ENCODE measurements at regions not wholly inside any gene's neighbourhood (a gene's known extent, or its start where the extent isn't known, plus 50 kb on each side); places are given as distances from the start of the nearest gene placed in this dataset.

GRCh38 chr6:130758813-130759212 lies 68.4 kb upstream of the SMLR1 start:
- H3K4me2 ChIP-seq (ENCODE audit: insufficient read depth, low read length) = no peak overlapping the region
- ChIA-PET POLR2A (interaction anchor here (0.7 kb wide), 1 partner anchor 15 kb away, joined by 3 read pairs; no protein-coding TSS in a partner anchor), CTCF (ENCODE audit: low intra/inter-chr PET ratio) (no interaction called here)
- no peak overlapping the region for H3K27ac ChIP-seq (ENCODE audit: extremely low read depth, low read depth, low read length)
- WGBS (ENCODE audit: insufficient coverage, low coverage, missing lambda C conversion rate) = 0% methylated on average over 3 of the region's 3 CpGs
- ATAC-seq (no peak), FAIRE-seq (no peak), DNase-seq (ENCODE audit: extremely low read depth in 1 of 4, low spot score in 3 of 4) (no peak)
- in situ Hi-C loops (cut with MboI) = no loop called here
- intact Hi-C loops (cut with micrococcal nuclease) = no loop called here
- no peaks in the 10 kb centered on the region for H3K9me3 ChIP-seq (replicated peaks; ENCODE audit: control insufficient read depth, insufficient read depth, low read depth, low read length)
- H3K27me3 ChIP-seq (ENCODE audit: control insufficient read depth in 2 of 2, insufficient read depth in 2 of 2, low read length in 2 of 2) = no peaks in the 10 kb centered on the region
- no peak overlapping the region for H2AFZ ChIP-seq (ENCODE audit: low read depth, low read length)
- no peaks in the 10 kb centered on the region for H3K9me1 ChIP-seq (ENCODE audit: control insufficient read depth, insufficient read depth, low read length)
- no peaks in the 10 kb centered on the region for H3K79me2 ChIP-seq (ENCODE audit: control insufficient read depth, insufficient read depth, low read length)
- no peaks in the 10 kb centered on the region for H4K20me1 ChIP-seq (replicated peaks; ENCODE audit: control insufficient read depth, insufficient read depth, low read length)
- TF ChIP-seq SFPQ (IDR thresholded peaks at IDR 0.05; ENCODE audit: low read depth, low read length) (no peak), SMC3 (conservative IDR thresholded peaks at IDR 0.05; ENCODE audit: insufficient read depth, low read depth, low read length) (no peak)
- no peak overlapping the region for H3K9ac ChIP-seq (ENCODE audit: insufficient read depth in 1 of 2, low read depth in 2 of 2, low read length in 2 of 2)
- H3K4me3 ChIP-seq = no peak overlapping the region
- H3K36me3 ChIP-seq (ENCODE audit: control insufficient read depth, insufficient read depth, low read length) = no peaks in the 10 kb centered on the region
- H3K4me1 ChIP-seq (replicated peaks in 1 of 2; ENCODE audit: control insufficient read depth in 2 of 2, insufficient read depth in 2 of 2, low read length in 2 of 2) = no peaks in the 10 kb centered on the region
- BruUV-seq (replicated peaks) = no TSS peak

GRCh38 chr6:130760006-130760405 lies 67.2 kb upstream of the SMLR1 start:
- Histone ChIP-seq H3K4me3 (no peak overlapping the region), H3K27ac (ENCODE audit: extremely low read depth, low read depth, low read length) (no peak overlapping the region), H3K4me2 (ENCODE audit: insufficient read depth, low read length) (no peak overlapping the region), H3K9ac (ENCODE audit: insufficient read depth in 1 of 2, low read depth in 2 of 2, low read length in 2 of 2) (no peak overlapping the region), H2AFZ (ENCODE audit: low read depth, low read length) (no peak overlapping the region), H3K9me3 (replicated peaks; ENCODE audit: control insufficient read depth, insufficient read depth, low read depth, low read length) (no peaks in the 10 kb centered on the region), H3K79me2 (ENCODE audit: control insufficient read depth, insufficient read depth, low read length) (no peaks in the 10 kb centered on the region), H4K20me1 (replicated peaks; ENCODE audit: control insufficient read depth, insufficient read depth, low read length) (no peaks in the 10 kb centered on the region), H3K9me1 (ENCODE audit: control insufficient read depth, insufficient read depth, low read length) (no peaks in the 10 kb centered on the region), H3K4me1 (replicated peaks in 1 of 2; ENCODE audit: control insufficient read depth in 2 of 2, insufficient read depth in 2 of 2, low read length in 2 of 2) (no peaks in the 10 kb centered on the region), H3K27me3 (ENCODE audit: control insufficient read depth in 2 of 2, insufficient read depth in 2 of 2, low read length in 2 of 2) (no peaks in the 10 kb centered on the region), H3K36me3 (ENCODE audit: control insufficient read depth, insufficient read depth, low read length) (no peaks in the 10 kb centered on the region)
- DNase-seq (ENCODE audit: extremely low read depth in 1 of 4, low spot score in 3 of 4) (peak in 1 of 4 experiments; percentile 2), FAIRE-seq (no peak), ATAC-seq (no peak)
- POLR2A ChIA-PET = no interaction called here
- CTCF ChIA-PET (ENCODE audit: low intra/inter-chr PET ratio) = no interaction called here
- intact Hi-C loops (cut with micrococcal nuclease) = no loop called here
- BruUV-seq (replicated peaks) = no TSS peak
- in situ Hi-C loops (cut with MboI) = no loop called here
- WGBS (ENCODE audit: insufficient coverage, low coverage, missing lambda C conversion rate) = 6% methylated on average over 1 of the region's 1 CpG
- TF ChIP-seq CBFA2T2 (conservative IDR thresholded peaks at IDR 0.05) (no peak), RAD21 (CRISPR knock-in tag; conservative IDR thresholded peaks at IDR 0.05 in 1 of 2, IDR thresholded peaks at IDR 0.05 in 1 of 2) (peak in 1 of 2 experiments; percentile 51; a peak in 2 of 4 replicates), CTBP1 (IDR thresholded peaks at IDR 0.05; ENCODE audit: borderline replicate concordance) (no peak), MTF1 (CRISPR knock-in tag; IDR thresholded peaks at IDR 0.05; ENCODE audit: borderline replicate concordance) (no peak), TAL1 (IDR thresholded peaks at IDR 0.05) (no peak), CTCF (IDR thresholded peaks at IDR 0.05 in 2 of 3, conservative IDR thresholded peaks at IDR 0.05 in 1 of 3; ENCODE audit: insufficient read depth in 2 of 3, low read depth in 1 of 3, low read length in 3 of 3) (peak in 2 of 3 experiments; percentile 21 to 29; a peak in 1 of 6 replicates)
